Adrenal gland (tissue), 9 donors: ENCODE measurements at regions not wholly inside any gene's neighbourhood (a gene's known extent, or its start where the extent isn't known, plus 50 kb on each side); places are given as distances from the start of the nearest gene placed in this dataset.

Experiments
- DNase-seq, 7 donors: peaks; one replicate each; pipeline ENCODE4 v3.0.0-alpha.2; 2019 to 2020
- H3K27ac ChIP-seq, 5 donors: fragments of 200-600 bp; sonication (generic) in 4 of 5; 1 replicate in 3 of 5; 2 replicates in 2 of 5; pipeline versions ENCODE4 v1.5.1 to v1.8.0; 2016 to 2020; ENCODE audit warnings: mild to moderate bottlenecking in 1 of 5
- H3K27me3 ChIP-seq: fragments of 200-600 bp; 2 replicates; pipeline ENCODE4 v1.8.0; 2021
- H3K36me3 ChIP-seq, 2 donors: fragments of 200-600 bp; replicated peaks in 1 of 2; 1 replicate in 1 of 2; 2 replicates in 1 of 2; pipeline versions ENCODE4 v1.5.1 to v1.8.0; 2018 to 2022
- H3K4me1 ChIP-seq, 2 donors: fragments of 200-600 bp; replicated peaks in 1 of 2; 1 replicate in 1 of 2; 2 replicates in 1 of 2; pipeline versions ENCODE4 v1.5.1 to v1.8.0; 2018 to 2021
- H3K4me3 ChIP-seq, 4 donors: fragments of 200-600 bp; sonication (generic) in 3 of 4; one replicate each; pipeline ENCODE4 v1.5.1; 2016 to 2018
- H3K9me3 ChIP-seq, 3 donors: fragments of 200-600 bp; sonication (generic) in 1 of 3; replicated peaks in 1 of 3; 1 replicate in 2 of 3; 2 replicates in 1 of 3; pipeline versions ENCODE4 v1.5.1 to v1.8.0; 2016 to 2021
- POLR2A ChIP-seq, 2 donors: fragments of 450-650 bp; IDR thresholded peaks; one replicate each; pipeline ENCODE4 v1.6.1; 2017; ENCODE audit warnings: antibody characterized with exemption in 2 of 2, mild to moderate bottlenecking in 2 of 2, moderate library complexity in 1 of 2
- WGBS, 4 donors: extraction: QIAGEN DNeasy Blood & Tissue Kit in 2 of 4; methylation state at CpG; one replicate each; pipeline versions ENCODE4 v1.1.5 to v1.1.7; 2013 to 2017; 5-methylcytosine and 5-hydroxymethylcytosine counted together
- intact Hi-C, 2 donors: fragments of 100-400 bp; cut with DNase I; formaldehyde crosslinking; loops; one replicate each; pipeline versions ENCODE4 v1.14.1 to v1.15.0; 2022 to 2023
- TF ChIP-seq, protein P1 (sequence below), 6 experiments: fragments of 450-650 bp in 4 of 6; fragments of 200-600 bp in 2 of 6; sonication (generic) in 1 of 6; IDR thresholded peaks; 1 replicate in 5 of 6; 2 replicates in 1 of 6; pipeline versions ENCODE4 v1.5.1 to v1.8.0; 2016 to 2021; ENCODE audit warnings: antibody characterized with exemption in 6 of 6, mild to moderate bottlenecking in 2 of 6, moderate library complexity in 1 of 6
- donor health status: healthy with polysubstance abuse.
- donor health status: Bipolar disorder and iron deficiency.
- donor health status: DM: yes; HTN: yes; CAD: no.
- donor health status: DM: no; HTN: no; CAD: no.
- donor health status: DM: no; HTN: no; CAD: no.

DNA sequence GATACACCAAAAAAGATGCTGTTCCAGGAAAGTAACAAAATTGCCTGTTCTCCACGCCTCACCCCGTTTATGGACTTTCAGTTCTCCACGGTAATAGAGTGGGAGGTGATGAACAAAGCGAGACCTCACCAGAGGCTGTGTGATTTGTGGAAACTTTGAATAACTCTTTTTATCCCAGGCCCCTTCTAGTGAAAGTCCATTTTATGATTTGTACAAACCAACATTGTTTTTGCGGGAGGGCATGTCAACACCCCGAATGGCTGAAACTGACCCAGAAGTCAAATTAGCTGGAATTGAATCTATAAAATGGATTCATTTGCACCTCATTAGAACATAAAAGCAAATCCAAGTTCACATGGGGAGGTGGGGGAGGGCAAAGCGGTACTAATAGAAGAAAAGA is 517.8 kb downstream of the CDH26 start:
- Histone ChIP-seq H3K9me3 (no peaks in the 10 kb centered on the region), H3K4me3 (no peak overlapping the region), H3K4me1 (no peaks in the 10 kb centered on the region), H3K36me3 (no peaks in the 10 kb centered on the region), H3K27me3 (no peaks in the 10 kb centered on the region), H3K27ac (no peak overlapping the region)
- intact Hi-C loops = no loop called here
- DNase-seq = no peak
- TF ChIP-seq POLR2A (IDR thresholded peaks at IDR 0.05) = no peak
- TF ChIP-seq, protein P1, sequence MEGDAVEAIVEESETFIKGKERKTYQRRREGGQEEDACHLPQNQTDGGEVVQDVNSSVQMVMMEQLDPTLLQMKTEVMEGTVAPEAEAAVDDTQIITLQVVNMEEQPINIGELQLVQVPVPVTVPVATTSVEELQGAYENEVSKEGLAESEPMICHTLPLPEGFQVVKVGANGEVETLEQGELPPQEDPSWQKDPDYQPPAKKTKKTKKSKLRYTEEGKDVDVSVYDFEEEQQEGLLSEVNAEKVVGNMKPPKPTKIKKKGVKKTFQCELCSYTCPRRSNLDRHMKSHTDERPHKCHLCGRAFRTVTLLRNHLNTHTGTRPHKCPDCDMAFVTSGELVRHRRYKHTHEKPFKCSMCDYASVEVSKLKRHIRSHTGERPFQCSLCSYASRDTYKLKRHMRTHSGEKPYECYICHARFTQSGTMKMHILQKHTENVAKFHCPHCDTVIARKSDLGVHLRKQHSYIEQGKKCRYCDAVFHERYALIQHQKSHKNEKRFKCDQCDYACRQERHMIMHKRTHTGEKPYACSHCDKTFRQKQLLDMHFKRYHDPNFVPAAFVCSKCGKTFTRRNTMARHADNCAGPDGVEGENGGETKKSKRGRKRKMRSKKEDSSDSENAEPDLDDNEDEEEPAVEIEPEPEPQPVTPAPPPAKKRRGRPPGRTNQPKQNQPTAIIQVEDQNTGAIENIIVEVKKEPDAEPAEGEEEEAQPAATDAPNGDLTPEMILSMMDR (IDR thresholded peaks at IDR 0.05) = no peak
- WGBS, 4 donors = 76 to 86% (median 80%) methylated on average over 7 of the region's 7 CpGs

DNA sequence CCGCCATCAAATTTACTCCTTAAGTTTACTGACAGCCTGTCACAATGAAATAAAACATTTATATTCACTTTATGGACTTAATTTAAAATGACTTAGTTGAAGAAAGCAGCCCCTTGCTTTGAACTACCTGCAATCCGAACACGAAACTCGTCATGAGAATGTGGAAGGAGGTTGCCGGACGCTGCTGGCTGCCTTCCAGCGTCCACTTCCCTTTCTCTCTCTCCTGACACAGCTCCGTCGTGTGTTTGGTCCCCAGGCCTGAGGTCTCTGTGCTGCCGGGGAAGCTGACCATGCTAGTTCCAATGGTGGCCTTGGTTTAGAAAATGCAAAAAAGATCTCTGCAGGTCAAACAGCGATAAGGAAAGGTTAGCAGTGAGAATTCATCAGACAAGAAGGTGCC is 519.7 kb downstream of the CDH26 start:
- DNase-seq = peak in 3 of 7 donors; percentile 32 to 50 (median 33)
- WGBS, 4 donors = 34 to 58% (median 39%) methylated on average over 11 of the region's 11 CpGs
- no peaks in the 10 kb centered on the region for H3K27me3 ChIP-seq
- H3K27ac ChIP-seq = no peak overlapping the region
- no peaks in the 10 kb centered on the region for H3K4me1 ChIP-seq
- TF ChIP-seq POLR2A (IDR thresholded peaks at IDR 0.05) = no peak
- TF ChIP-seq, protein P1 (IDR thresholded peaks at IDR 0.05) = no peak
- intact Hi-C loops = no loop called here
- no peaks in the 10 kb centered on the region for H3K9me3 ChIP-seq
- H3K36me3 ChIP-seq = no peaks in the 10 kb centered on the region
- no peak overlapping the region for H3K4me3 ChIP-seq

DNA sequence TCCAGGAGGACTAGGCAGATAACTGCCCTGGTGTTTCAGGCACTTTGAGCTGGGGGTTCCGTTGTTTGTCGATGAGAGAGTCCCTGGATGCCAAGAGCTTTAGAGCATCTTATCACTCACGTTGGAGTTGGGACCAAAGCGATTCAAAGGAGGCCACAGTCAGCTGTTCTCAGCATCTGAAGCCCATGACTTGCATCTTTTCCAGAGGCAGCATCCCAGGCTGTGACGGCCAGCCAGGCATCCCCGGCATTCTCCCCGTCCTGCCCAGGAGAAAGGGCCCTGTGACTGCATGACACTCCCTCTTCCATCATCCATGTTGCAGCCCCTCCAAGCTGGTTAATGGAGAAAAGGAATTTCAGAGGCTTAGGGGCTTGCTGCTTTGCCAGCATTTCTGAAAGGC is 520.3 kb downstream of the CDH26 start:
- no peak for DNase-seq
- Histone ChIP-seq H3K4me3 (no peak overlapping the region), H3K9me3 (no peaks in the 10 kb centered on the region), H3K36me3 (no peaks in the 10 kb centered on the region), H3K27ac (no peak overlapping the region), H3K27me3 (no peaks in the 10 kb centered on the region), H3K4me1 (no peaks in the 10 kb centered on the region)
- TF ChIP-seq POLR2A (IDR thresholded peaks at IDR 0.05) = no peak
- TF ChIP-seq, protein P1 (IDR thresholded peaks at IDR 0.05) = no peak
- WGBS, 4 donors = 70 to 77% (median 73%) methylated on average over 2 to 7 of the region's 7 CpGs
- intact Hi-C loops = no loop called here

DNA sequence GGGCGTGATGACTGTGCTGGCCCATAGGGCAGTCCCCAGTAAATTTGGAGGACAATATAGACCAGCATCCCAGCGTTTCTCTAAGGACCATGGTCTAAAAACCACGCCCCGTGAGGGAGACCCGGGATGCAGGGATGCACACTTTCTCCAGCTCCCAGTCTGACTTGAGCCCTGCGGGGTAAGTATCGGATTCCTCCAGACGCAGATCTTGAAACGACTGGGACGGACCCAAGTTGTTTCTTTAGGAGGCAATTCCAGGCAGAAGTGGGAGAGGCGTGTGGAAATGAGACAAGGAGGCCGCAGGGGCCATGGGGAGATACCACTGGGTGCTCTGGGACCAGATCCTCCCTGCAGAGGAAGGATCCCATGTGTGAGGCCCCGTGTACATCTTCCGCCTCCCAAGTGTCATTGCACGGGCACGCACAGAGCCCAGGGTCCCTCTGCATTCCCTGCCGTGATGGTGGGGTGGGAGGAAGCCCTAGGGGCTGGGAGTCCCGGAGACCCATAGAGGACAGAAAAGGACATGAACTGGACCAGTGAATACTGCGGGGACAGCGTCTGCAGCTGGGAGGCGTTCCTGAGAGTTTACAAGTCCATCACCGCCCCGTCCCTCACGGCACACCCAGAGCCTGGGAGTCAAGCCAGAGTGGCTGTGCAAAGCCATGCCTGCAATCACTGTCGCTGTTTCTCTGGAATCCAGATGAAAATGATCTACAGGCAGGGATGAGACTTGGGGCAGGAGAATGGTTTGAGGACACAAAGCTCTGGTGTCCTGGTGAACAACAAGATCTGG is 522.9 kb downstream of the CDH26 start:
- WGBS, 4 donors = 70 to 82% (median 77%) methylated on average over 19 to 25 of the region's 25 CpGs
- TF ChIP-seq, protein P1 (IDR thresholded peaks at IDR 0.05) = peak in 1 of 6 experiments; percentile 11
- no peak for TF ChIP-seq POLR2A (IDR thresholded peaks at IDR 0.05)
- Histone ChIP-seq H3K4me3 (no peak overlapping the region), H3K36me3 (no peaks in the 10 kb centered on the region), H3K9me3 (no peaks in the 10 kb centered on the region), H3K27ac (peak overlapping the region in 1 of 5 donors; percentile 66), H3K4me1 (no peaks in the 10 kb centered on the region), H3K27me3 (no peaks in the 10 kb centered on the region)
- DNase-seq = peak in 3 of 7 donors; percentile 33 to 45 (median 35)
- intact Hi-C loops = no loop called here
